ENCODE measurements at regions not wholly inside any gene's neighbourhood (a gene's known extent, or its start where the extent isn't known, plus 50 kb on each side); places are given as distances from the start of the nearest gene placed in this dataset.

DNA sequence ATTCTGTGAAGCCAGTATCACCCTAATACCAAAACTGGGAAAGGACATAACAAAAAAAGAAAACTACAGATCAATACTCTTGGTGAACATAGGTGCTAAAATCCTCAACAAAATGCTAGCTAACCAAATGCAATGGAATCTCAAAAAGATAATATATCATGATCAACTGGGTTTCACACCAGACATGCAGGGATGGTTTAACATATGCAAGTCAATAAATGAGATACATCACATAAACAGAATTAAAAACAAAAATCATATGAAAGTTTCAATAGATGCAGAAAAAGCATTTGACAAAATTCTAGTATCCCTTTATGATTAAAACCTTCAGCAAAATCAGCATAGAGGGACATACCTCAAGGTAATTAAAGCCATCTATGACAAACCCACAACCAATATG, 198.2 kb upstream of the NDUFV2 start:
- no peak for ATAC-seq (ENCODE audit: insufficient read depth, low read depth)
- H3K4me3 ChIP-seq (ENCODE audit: low read depth in 1 of 2, low read length in 2 of 2), result no peak overlapping the region
- H3K4me2 ChIP-seq (ENCODE audit: insufficient read depth, low read length), result no peak overlapping the region
- TF ChIP-seq, protein P1, sequence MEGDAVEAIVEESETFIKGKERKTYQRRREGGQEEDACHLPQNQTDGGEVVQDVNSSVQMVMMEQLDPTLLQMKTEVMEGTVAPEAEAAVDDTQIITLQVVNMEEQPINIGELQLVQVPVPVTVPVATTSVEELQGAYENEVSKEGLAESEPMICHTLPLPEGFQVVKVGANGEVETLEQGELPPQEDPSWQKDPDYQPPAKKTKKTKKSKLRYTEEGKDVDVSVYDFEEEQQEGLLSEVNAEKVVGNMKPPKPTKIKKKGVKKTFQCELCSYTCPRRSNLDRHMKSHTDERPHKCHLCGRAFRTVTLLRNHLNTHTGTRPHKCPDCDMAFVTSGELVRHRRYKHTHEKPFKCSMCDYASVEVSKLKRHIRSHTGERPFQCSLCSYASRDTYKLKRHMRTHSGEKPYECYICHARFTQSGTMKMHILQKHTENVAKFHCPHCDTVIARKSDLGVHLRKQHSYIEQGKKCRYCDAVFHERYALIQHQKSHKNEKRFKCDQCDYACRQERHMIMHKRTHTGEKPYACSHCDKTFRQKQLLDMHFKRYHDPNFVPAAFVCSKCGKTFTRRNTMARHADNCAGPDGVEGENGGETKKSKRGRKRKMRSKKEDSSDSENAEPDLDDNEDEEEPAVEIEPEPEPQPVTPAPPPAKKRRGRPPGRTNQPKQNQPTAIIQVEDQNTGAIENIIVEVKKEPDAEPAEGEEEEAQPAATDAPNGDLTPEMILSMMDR (IDR thresholded peaks at IDR 0.05; ENCODE audit: borderline replicate concordance, extremely low read depth, low read length, poor library complexity, severe bottlenecking), result no peak
- TF ChIP-seq EZH2 (IDR thresholded peaks at IDR 0.05; ENCODE audit: borderline replicate concordance, low read depth, low read length, severe bottlenecking), result no peak
- no peaks in the 10 kb centered on the region for H3K36me3 ChIP-seq (ENCODE audit: insufficient read depth, low read length)
- no peaks in the 10 kb centered on the region for H3K9me3 ChIP-seq (ENCODE audit: insufficient read depth, low read length, severe bottlenecking)
- H3K4me1 ChIP-seq (ENCODE audit: insufficient read depth, low read length), result no peaks in the 10 kb centered on the region
- H3K79me2 ChIP-seq (ENCODE audit: insufficient read depth, low read length), result no peaks in the 10 kb centered on the region
- no peaks in the 10 kb centered on the region for H3K27me3 ChIP-seq (ENCODE audit: insufficient read depth, low read length, poor library complexity)
- DNase-seq, result no peak
- H3K27ac ChIP-seq (ENCODE audit: low read length), result no peak overlapping the region
- no peak overlapping the region for H3K9ac ChIP-seq (ENCODE audit: low read depth, low read length)
- H2AFZ ChIP-seq (ENCODE audit: low read depth, low read length), result no peak overlapping the region
- no peaks in the 10 kb centered on the region for H4K20me1 ChIP-seq (ENCODE audit: insufficient read depth, low read length)

DNA sequence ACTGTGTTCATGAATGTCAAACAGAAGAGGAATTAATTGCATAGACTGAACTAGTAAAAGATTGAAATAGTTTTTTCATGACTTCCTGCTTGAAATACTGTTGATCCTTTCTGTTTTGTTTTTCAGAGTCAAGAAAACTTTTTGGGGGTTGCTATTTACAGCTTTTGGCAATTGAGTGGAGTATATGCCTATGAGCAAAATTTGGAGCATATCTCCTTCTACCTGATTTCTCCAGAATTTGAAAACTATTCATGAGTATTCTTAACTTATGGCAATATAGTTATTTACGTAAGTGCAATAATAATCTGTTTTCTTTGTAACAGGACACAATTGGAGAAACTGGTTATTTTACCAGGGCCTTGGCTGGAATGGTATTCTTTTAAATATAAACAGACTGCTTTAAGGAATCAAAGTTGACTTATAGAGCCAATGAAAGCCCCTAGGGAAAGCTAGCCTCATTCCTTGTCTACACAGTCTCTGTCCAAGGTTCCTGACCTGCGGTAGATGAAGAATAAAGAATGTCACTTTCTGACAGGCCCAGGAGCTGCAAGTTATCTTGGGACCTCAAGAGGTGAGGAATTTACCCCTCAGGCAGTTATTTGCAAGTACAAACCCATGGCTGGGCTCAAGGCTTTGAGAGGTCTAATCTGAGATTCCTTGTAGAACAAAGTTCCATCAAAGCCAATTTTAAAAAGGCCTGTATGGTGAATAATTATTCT, 193.5 kb upstream of the NDUFV2 start:
- Histone ChIP-seq H3K9me3 (ENCODE audit: insufficient read depth, low read length, severe bottlenecking) (no peaks in the 10 kb centered on the region), H3K9ac (ENCODE audit: low read depth, low read length) (no peak overlapping the region), H3K4me3 (ENCODE audit: low read depth in 1 of 2, low read length in 2 of 2) (no peak overlapping the region), H3K79me2 (ENCODE audit: insufficient read depth, low read length) (no peaks in the 10 kb centered on the region), H2AFZ (ENCODE audit: low read depth, low read length) (no peak overlapping the region), H3K36me3 (ENCODE audit: insufficient read depth, low read length) (no peaks in the 10 kb centered on the region), H3K4me1 (ENCODE audit: insufficient read depth, low read length) (peaks cover 2% of the 10 kb centered on the region; the same call in 1 of the 2 replicates), H3K4me2 (ENCODE audit: insufficient read depth, low read length) (no peak overlapping the region), H3K27ac (ENCODE audit: low read length) (no peak overlapping the region), H4K20me1 (ENCODE audit: insufficient read depth, low read length) (no peaks in the 10 kb centered on the region), H3K27me3 (ENCODE audit: insufficient read depth, low read length, poor library complexity) (no peaks in the 10 kb centered on the region)
- DNase-seq (no peak), ATAC-seq (ENCODE audit: insufficient read depth, low read depth) (no peak)
- TF ChIP-seq EZH2 (IDR thresholded peaks at IDR 0.05; ENCODE audit: borderline replicate concordance, low read depth, low read length, severe bottlenecking), result no peak
- TF ChIP-seq, protein P1 (IDR thresholded peaks at IDR 0.05; ENCODE audit: borderline replicate concordance, extremely low read depth, low read length, poor library complexity, severe bottlenecking), result no peak

DNA sequence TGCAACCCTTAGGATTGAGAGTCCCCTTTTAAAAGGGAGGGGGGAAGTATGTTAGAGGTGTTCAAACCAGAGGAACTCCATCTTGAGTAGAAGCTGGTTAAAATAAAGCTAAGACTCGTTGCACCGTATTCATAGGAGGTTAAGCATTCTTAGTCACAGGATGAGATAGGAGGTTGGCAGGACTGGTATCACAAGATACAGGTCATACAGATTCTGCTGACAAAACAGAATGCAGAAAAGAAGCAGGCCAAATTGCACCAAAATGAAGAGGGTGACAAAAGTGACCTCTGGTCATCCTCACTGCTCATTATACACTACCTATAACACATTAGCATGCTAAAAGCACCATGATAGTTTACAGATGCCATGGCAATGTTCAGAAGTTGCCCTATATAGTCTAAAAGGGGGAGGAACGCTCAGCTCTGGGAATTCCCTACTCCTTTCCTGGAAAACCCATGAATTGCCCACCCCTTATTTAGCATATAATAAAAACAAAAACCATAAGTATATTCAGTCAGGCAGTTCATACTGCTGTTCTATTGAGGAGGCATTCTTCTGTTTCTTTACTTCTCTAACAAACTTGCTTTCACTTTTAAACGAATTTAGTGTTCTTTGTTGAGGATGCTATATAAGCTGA, 192.2 kb upstream of the NDUFV2 start:
- no peak for DNase-seq
- H3K79me2 ChIP-seq (ENCODE audit: insufficient read depth, low read length), result no peaks in the 10 kb centered on the region
- H3K4me2 ChIP-seq (ENCODE audit: insufficient read depth, low read length), result peak overlapping the region; percentile 25; the same call in 1 of the 2 replicates
- no peak overlapping the region for H2AFZ ChIP-seq (ENCODE audit: low read depth, low read length)
- TF ChIP-seq EZH2 (IDR thresholded peaks at IDR 0.05; ENCODE audit: borderline replicate concordance, low read depth, low read length, severe bottlenecking), result no peak
- no peaks in the 10 kb centered on the region for H3K9me3 ChIP-seq (ENCODE audit: insufficient read depth, low read length, severe bottlenecking)
- H3K4me1 ChIP-seq (ENCODE audit: insufficient read depth, low read length), result peaks cover 2% of the 10 kb centered on the region; the same call in 1 of the 2 replicates
- no peaks in the 10 kb centered on the region for H4K20me1 ChIP-seq (ENCODE audit: insufficient read depth, low read length)
- H3K27ac ChIP-seq (ENCODE audit: low read length), result no peak overlapping the region
- ATAC-seq (ENCODE audit: insufficient read depth, low read depth), result no peak
- no peaks in the 10 kb centered on the region for H3K36me3 ChIP-seq (ENCODE audit: insufficient read depth, low read length)
- H3K27me3 ChIP-seq (ENCODE audit: insufficient read depth, low read length, poor library complexity), result no peaks in the 10 kb centered on the region
- H3K4me3 ChIP-seq (ENCODE audit: low read depth in 1 of 2, low read length in 2 of 2), result no peak overlapping the region
- no peak overlapping the region for H3K9ac ChIP-seq (ENCODE audit: low read depth, low read length)

DNA sequence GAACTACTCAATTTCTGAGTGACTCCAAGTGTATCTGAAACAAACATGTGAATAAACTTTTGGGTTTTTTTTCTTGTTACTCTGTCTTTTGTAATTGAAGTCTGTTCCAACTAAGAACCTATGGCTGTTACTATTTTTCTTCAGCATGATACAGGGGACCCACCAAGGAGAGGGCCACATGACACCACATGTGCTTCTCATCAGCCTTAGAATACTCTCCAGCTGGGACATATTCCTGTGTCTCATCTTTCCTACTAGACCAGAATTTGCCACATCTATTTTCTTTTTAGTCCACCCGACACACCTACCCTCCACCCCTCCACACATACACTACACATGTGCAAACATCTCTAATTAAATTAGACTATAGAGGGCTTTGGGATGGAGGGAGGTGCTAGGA, 191.7 kb upstream of the NDUFV2 start:
- Histone ChIP-seq H2AFZ (ENCODE audit: low read depth, low read length) (no peak overlapping the region), H3K4me3 (ENCODE audit: low read depth in 1 of 2, low read length in 2 of 2) (no peak overlapping the region), H3K79me2 (ENCODE audit: insufficient read depth, low read length) (no peaks in the 10 kb centered on the region), H3K36me3 (ENCODE audit: insufficient read depth, low read length) (no peaks in the 10 kb centered on the region), H3K9ac (ENCODE audit: low read depth, low read length) (no peak overlapping the region), H3K4me1 (ENCODE audit: insufficient read depth, low read length) (peaks cover 2% of the 10 kb centered on the region; the same call in 1 of the 2 replicates), H3K4me2 (ENCODE audit: insufficient read depth, low read length) (peak overlapping the region; percentile 25; the same call in 1 of the 2 replicates), H3K27me3 (ENCODE audit: insufficient read depth, low read length, poor library complexity) (no peaks in the 10 kb centered on the region), H3K9me3 (ENCODE audit: insufficient read depth, low read length, severe bottlenecking) (no peaks in the 10 kb centered on the region), H3K27ac (ENCODE audit: low read length) (no peak overlapping the region), H4K20me1 (ENCODE audit: insufficient read depth, low read length) (no peaks in the 10 kb centered on the region)
- TF ChIP-seq, protein P1 (IDR thresholded peaks at IDR 0.05; ENCODE audit: borderline replicate concordance, extremely low read depth, low read length, poor library complexity, severe bottlenecking), result no peak
- no peak for TF ChIP-seq EZH2 (IDR thresholded peaks at IDR 0.05; ENCODE audit: borderline replicate concordance, low read depth, low read length, severe bottlenecking)
- DNase-seq, result no peak
- no peak for ATAC-seq (ENCODE audit: insufficient read depth, low read depth)

All from DND-41 (cell line).